ENCODE measurements at regions not wholly inside any gene's neighbourhood (a gene's known extent, or its start where the extent isn't known, plus 50 kb on each side); places are given as distances from the start of the nearest gene placed in this dataset.
"Not testable (repeated sequence)": the region's sequence is repeated elsewhere in the genome, so short reads cannot be mapped to it uniquely, and the experiment has no call there.

GRCh38 chr6:157741948-157742556 is 81.0 kb upstream of the SNX9 start:
- H3K4me3 ChIP-seq (ENCODE audit: low read depth, low read length) = no peak overlapping the region
- TF ChIP-seq CTCF (conservative IDR thresholded peaks at IDR 0.05; ENCODE audit: low read depth, low read length) = no peak
- peak; percentile 55 for DNase-seq (ENCODE audit: low read depth)

DNA sequence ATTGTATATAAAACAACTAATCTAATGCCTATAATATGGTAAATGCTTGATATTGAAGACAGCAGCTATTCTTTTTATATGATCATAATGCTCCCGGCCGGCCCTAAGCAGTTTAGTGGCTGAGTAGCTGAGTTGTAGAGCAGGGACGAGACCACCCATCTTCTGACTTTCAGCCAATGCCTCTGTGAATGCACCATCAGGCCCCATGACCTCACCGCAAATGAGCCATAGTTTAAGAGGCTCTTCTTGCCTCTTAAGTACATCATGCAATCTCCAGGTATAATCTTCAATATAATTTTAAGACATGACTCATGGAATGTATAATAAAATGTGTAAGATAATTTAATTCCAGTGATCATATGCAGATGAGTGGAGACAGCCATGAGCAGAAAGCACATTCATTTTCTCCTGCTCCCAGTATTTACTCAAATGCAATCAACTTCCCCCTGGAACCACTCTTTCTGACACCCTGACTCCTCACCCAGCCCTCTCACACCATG is 78.9 kb upstream of the SNX9 start:
- no peak for TF ChIP-seq CTCF (conservative IDR thresholded peaks at IDR 0.05; ENCODE audit: low read depth, low read length)

GRCh38 chr6:157746897-157747296 is 76.1 kb upstream of the SNX9 start:
- no peak for DNase-seq (ENCODE audit: low read depth)
- no peak for TF ChIP-seq CTCF (conservative IDR thresholded peaks at IDR 0.05; ENCODE audit: low read depth, low read length)
- H3K4me3 ChIP-seq (ENCODE audit: low read depth, low read length) = no peak overlapping the region

More for the DNA sequence above, 78.9 kb upstream of the SNX9 start:
- H3K4me3 ChIP-seq (ENCODE audit: low read depth, low read length) = no peak overlapping the region
- no peak for DNase-seq (ENCODE audit: low read depth)

- no peak for TF ChIP-seq CTCF (conservative IDR thresholded peaks at IDR 0.05; ENCODE audit: low read depth, low read length)
- no peak for DNase-seq (ENCODE audit: low read depth)
- no peak overlapping the region for H3K4me3 ChIP-seq (ENCODE audit: low read depth, low read length)
Measured at GRCh38 chr6:157747370-157747769, 75.7 kb upstream of the SNX9 start.

DNA sequence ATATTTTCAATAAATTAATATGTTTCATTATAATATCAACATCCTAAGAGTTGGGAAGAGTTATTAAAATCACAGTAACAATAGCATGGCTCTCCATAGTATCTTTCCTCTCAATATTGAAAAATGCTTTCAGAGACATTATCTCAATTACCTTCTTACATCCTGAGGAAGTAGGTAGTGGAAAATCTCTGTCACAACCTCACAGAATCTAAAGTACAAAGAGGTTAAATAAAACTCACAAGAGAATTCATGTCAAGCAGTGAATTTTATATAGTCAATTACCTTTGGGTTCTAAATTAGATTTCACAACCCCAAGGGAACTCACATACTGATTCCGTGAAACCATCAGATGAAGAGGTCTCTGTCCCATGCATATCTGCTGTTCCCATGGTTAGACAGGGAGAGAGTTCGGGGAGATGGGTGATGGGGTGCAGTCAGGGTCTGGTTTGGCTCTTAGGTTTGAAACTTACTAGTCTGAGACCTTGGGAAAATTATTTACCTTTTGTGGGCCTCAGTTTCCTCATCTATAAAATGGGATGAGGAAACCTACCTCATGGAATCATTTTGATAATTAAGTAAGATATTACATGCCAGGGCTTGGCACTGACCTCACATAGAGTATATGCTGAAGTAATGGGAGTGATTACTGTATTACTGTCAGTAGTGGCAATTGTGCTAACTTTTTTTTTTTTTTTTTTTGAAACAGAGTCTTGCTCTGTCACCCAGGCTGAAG is 74.0 kb upstream of the SNX9 start:
- no peak for TF ChIP-seq CTCF (conservative IDR thresholded peaks at IDR 0.05; ENCODE audit: low read depth, low read length)
- H3K4me3 ChIP-seq (ENCODE audit: low read depth, low read length) = no peak overlapping the region
- DNase-seq (ENCODE audit: low read depth) = no peak

GRCh38 chr6:157750973-157751372 is 72.1 kb upstream of the SNX9 start:
- H3K4me3 ChIP-seq (ENCODE audit: low read depth, low read length); DNase-seq (ENCODE audit: low read depth): not testable (repeated sequence)

- no peak overlapping the region for H3K4me3 ChIP-seq (ENCODE audit: low read depth, low read length)
- TF ChIP-seq CTCF (conservative IDR thresholded peaks at IDR 0.05; ENCODE audit: low read depth, low read length) = no peak
- no peak for DNase-seq (ENCODE audit: low read depth)
Measured at GRCh38 chr6:157751547-157752200, 71.4 kb upstream of the SNX9 start.

- not testable (repeated sequence) for H3K4me3 ChIP-seq (ENCODE audit: low read depth, low read length); DNase-seq (ENCODE audit: low read depth)
Measured at GRCh38 chr6:157752879-157753278, 70.2 kb upstream of the SNX9 start.

All from choroid plexus epithelial cell (primary cell).